ENCODE measurements at regions not wholly inside any gene's neighbourhood (a gene's known extent, or its start where the extent isn't known, plus 50 kb on each side); places are given as distances from the start of the nearest gene placed in this dataset.

GRCh38 chr21:40950970-40951369 is 104.0 kb upstream of the DSCAM start:
- no peak overlapping the region for H3K27ac ChIP-seq (ENCODE audit: low read depth in 2 of 2, low read length in 1 of 2)
- H3K9me3 ChIP-seq, result no peaks in the 10 kb centered on the region
- H3K9me2 ChIP-seq, result no peaks in the 10 kb centered on the region
- H2AFZ ChIP-seq (ENCODE audit: low read depth), result no peak overlapping the region
- H3K36me3 ChIP-seq (replicated peaks in 1 of 2; ENCODE audit: control insufficient read depth in 1 of 2, insufficient read depth in 2 of 2, low read length in 1 of 2), result no peaks in the 10 kb centered on the region
- ChIA-PET CTCF (no interaction called here), POLR2A (no interaction called here)
- no peaks in the 10 kb centered on the region for H3K79me2 ChIP-seq (ENCODE audit: insufficient read depth)
- no peaks in the 10 kb centered on the region for H3K27me3 ChIP-seq (ENCODE audit: insufficient read depth)
- H3K4me2 ChIP-seq, result no peak overlapping the region
- H3K4me1 ChIP-seq (ENCODE audit: control insufficient read depth in 1 of 2, insufficient read depth in 2 of 2, low read depth in 1 of 2, low read length in 1 of 2), result no peaks in the 10 kb centered on the region
- H3F3A ChIP-seq (replicated peaks; ENCODE audit: insufficient read depth), result no peaks in the 10 kb centered on the region
- no peak for DNase-seq
- H3K9ac ChIP-seq, result no peak overlapping the region
- no peaks in the 10 kb centered on the region for H4K20me1 ChIP-seq (ENCODE audit: insufficient read depth)
- no peak overlapping the region for H3K4me3 ChIP-seq (ENCODE audit: low read depth in 2 of 2, low read length in 1 of 2)
- TF ChIP-seq IRF3 (IDR thresholded peaks at IDR 0.05; ENCODE audit: low read depth, low read length) (no peak), ZBTB33 (IDR thresholded peaks at IDR 0.05; ENCODE audit: borderline replicate concordance, low read depth) (no peak), RAD21 (IDR thresholded peaks at IDR 0.05; ENCODE audit: low read length) (no peak), MEF2A (IDR thresholded peaks at IDR 0.05; ENCODE audit: borderline replicate concordance, low read depth) (no peak), FOSL2 (IDR thresholded peaks at IDR 0.05; ENCODE audit: borderline replicate concordance, low read depth) (no peak), ELF1 (IDR thresholded peaks at IDR 0.05) (no peak), CHD2 (IDR thresholded peaks at IDR 0.05; ENCODE audit: low read length, partially characterized antibody) (no peak), RFX5 (IDR thresholded peaks at IDR 0.05; ENCODE audit: low read length) (no peak), CTCF (IDR thresholded peaks at IDR 0.05) (no peak), USF2 (IDR thresholded peaks at IDR 0.05; ENCODE audit: borderline replicate concordance, low read depth, low read length) (no peak), YY1 (IDR thresholded peaks at IDR 0.05; ENCODE audit: low read depth) (no peak), GATA2 (CRISPR knock-in tag; IDR thresholded peaks at IDR 0.05) (no peak), TCF12 (IDR thresholded peaks at IDR 0.05) (no peak), RCOR1 (IDR thresholded peaks at IDR 0.05; ENCODE audit: low read length) (no peak), EZH2phosphoT487 (IDR thresholded peaks at IDR 0.05; ENCODE audit: borderline replicate concordance, low read depth) (no peak)

Measured in SK-N-SH (cell line).